ENCODE measurements at regions not wholly inside any gene's neighbourhood (a gene's known extent, or its start where the extent isn't known, plus 50 kb on each side); places are given as distances from the start of the nearest gene placed in this dataset.
A peak's percentile ranks its signal among the peaks of the same experiment; 100 is the strongest.

DNA sequence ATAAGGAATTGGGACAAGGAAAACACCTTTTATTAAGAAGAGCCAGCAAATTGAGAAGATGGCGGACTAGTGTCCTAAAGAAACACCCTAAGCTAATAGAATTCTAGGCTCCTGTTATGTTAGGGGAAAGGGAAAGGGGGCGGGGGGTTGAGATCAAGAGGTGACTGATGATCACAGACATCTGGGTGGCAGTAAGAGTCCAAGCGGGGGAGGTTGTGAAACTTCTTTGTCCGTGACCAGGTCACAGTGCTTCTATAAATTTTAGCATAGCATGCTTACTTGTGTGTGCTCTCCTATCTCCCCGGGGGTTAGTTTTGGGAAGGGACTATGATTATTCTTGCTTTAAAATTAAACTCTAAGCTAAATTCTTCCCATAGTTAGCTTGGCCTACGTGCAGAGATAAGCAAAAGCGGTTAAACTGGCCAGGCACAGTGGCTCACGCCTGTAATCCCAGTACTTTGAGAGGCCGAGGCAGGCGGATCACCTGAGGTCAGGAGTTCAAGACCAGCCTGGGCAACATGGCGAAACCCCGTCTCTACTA, 262.1 kb downstream of the SKIDA1 start:
- Histone ChIP-seq H3K4me3 (no peak overlapping the region), H3K36me3 (ENCODE audit: control insufficient read depth in 4 of 4, insufficient read depth in 4 of 4, low read length in 4 of 4) (no peaks in the 10 kb centered on the region), H3K9ac (ENCODE audit: insufficient read depth in 1 of 2, low read length in 2 of 2) (no peak overlapping the region), H3K27ac (ENCODE audit: low read depth in 1 of 2, low read length in 1 of 2) (no peak overlapping the region), H3K27me3 (ENCODE audit: control insufficient read depth in 3 of 3, insufficient read depth in 3 of 3, low read length in 2 of 3) (no peaks in the 10 kb centered on the region), H3K4me1 (ENCODE audit: control insufficient read depth in 5 of 5, insufficient read depth in 5 of 5, low read length in 5 of 5) (peaks cover 0 to 39% (median 0%) of the 10 kb centered on the region in 5 donors), H3K9me3 (ENCODE audit: control insufficient read depth in 4 of 4, insufficient read depth in 3 of 4, low read length in 3 of 4) (no peaks in the 10 kb centered on the region)
- TF ChIP-seq, protein P1, sequence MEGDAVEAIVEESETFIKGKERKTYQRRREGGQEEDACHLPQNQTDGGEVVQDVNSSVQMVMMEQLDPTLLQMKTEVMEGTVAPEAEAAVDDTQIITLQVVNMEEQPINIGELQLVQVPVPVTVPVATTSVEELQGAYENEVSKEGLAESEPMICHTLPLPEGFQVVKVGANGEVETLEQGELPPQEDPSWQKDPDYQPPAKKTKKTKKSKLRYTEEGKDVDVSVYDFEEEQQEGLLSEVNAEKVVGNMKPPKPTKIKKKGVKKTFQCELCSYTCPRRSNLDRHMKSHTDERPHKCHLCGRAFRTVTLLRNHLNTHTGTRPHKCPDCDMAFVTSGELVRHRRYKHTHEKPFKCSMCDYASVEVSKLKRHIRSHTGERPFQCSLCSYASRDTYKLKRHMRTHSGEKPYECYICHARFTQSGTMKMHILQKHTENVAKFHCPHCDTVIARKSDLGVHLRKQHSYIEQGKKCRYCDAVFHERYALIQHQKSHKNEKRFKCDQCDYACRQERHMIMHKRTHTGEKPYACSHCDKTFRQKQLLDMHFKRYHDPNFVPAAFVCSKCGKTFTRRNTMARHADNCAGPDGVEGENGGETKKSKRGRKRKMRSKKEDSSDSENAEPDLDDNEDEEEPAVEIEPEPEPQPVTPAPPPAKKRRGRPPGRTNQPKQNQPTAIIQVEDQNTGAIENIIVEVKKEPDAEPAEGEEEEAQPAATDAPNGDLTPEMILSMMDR (IDR thresholded peaks at IDR 0.05; ENCODE audit: control extremely low read depth, extremely low read depth) = no peak
- DNase-seq (peak; percentile 76 to 90 (median 86)), ATAC-seq (ENCODE audit: insufficient read depth, low FRiP score) (no peak)
- 81 to 86% methylated on average over 12 of the region's 12 CpGs for WGBS, 2 donors

GRCh38 chr10:21261842-21262294, 263.6 kb downstream of the SKIDA1 start:
- H3K4me3 ChIP-seq = no peak overlapping the region
- peak overlapping the region in 1 of 2 donors; percentile 9 for H3K27ac ChIP-seq (ENCODE audit: low read depth in 1 of 2, low read length in 1 of 2)
- no peaks in the 10 kb centered on the region for H3K9me3 ChIP-seq (ENCODE audit: control insufficient read depth in 4 of 4, insufficient read depth in 3 of 4, low read length in 3 of 4)
- DNase-seq (peak; percentile 28 to 68 (median 62)), ATAC-seq (ENCODE audit: insufficient read depth, low FRiP score) (no peak)
- no peaks in the 10 kb centered on the region for H3K27me3 ChIP-seq (ENCODE audit: control insufficient read depth in 3 of 3, insufficient read depth in 3 of 3, low read length in 2 of 3)
- TF ChIP-seq, protein P1 (IDR thresholded peaks at IDR 0.05; ENCODE audit: control extremely low read depth, extremely low read depth) = no peak
- no peak overlapping the region for H3K9ac ChIP-seq (ENCODE audit: insufficient read depth in 1 of 2, low read length in 2 of 2)
- WGBS, 2 donors = 90% methylated on average over 15 of the region's 15 CpGs
- H3K4me1 ChIP-seq (ENCODE audit: control insufficient read depth in 5 of 5, insufficient read depth in 5 of 5, low read length in 5 of 5) = peaks cover 0 to 39% (median 0%) of the 10 kb centered on the region in 5 donors
- H3K36me3 ChIP-seq (ENCODE audit: control insufficient read depth in 4 of 4, insufficient read depth in 4 of 4, low read length in 4 of 4) = no peaks in the 10 kb centered on the region

GRCh38 chr10:21260506-21261149, 264.9 kb downstream of the SKIDA1 start:
- peak in 2 of 3 donors; percentile 47 to 57 for DNase-seq
- 71 to 76% methylated on average over 11 of the region's 11 CpGs for WGBS, 2 donors
- TF ChIP-seq, protein P1 (IDR thresholded peaks at IDR 0.05; ENCODE audit: control extremely low read depth, extremely low read depth) = no peak

More at GRCh38 chr10:21260506-21261149, 264.9 kb downstream of the SKIDA1 start:
- Histone ChIP-seq H3K9me3 (ENCODE audit: control insufficient read depth in 4 of 4, insufficient read depth in 3 of 4, low read length in 3 of 4) (no peaks in the 10 kb centered on the region), H3K27ac (ENCODE audit: low read depth in 1 of 2, low read length in 1 of 2) (no peak overlapping the region), H3K9ac (ENCODE audit: insufficient read depth in 1 of 2, low read length in 2 of 2) (no peak overlapping the region), H3K27me3 (ENCODE audit: control insufficient read depth in 3 of 3, insufficient read depth in 3 of 3, low read length in 2 of 3) (no peaks in the 10 kb centered on the region), H3K36me3 (ENCODE audit: control insufficient read depth in 4 of 4, insufficient read depth in 4 of 4, low read length in 4 of 4) (no peaks in the 10 kb centered on the region), H3K4me1 (ENCODE audit: control insufficient read depth in 5 of 5, insufficient read depth in 5 of 5, low read length in 5 of 5) (peaks cover 0 to 36% (median 0%) of the 10 kb centered on the region in 5 donors), H3K4me3 (no peak overlapping the region)
- no peak for ATAC-seq (ENCODE audit: insufficient read depth, low FRiP score)

Data from lung (tissue), 11 donors.